Endothelial cell (in vitro differentiated cells): ENCODE measurements at regions not wholly inside any gene's neighbourhood (a gene's known extent, or its start where the extent isn't known, plus 50 kb on each side); places are given as distances from the start of the nearest gene placed in this dataset.

Experiments used
- DNase-seq: peaks from one replicate; pipeline ENCODE4 v3.0.0; 2021; ENCODE audit warnings: low spot score
- H3K27ac Mint-ChIP-seq: one replicate; pipeline ENCODE4 v1.8.0; 2021; ENCODE audit warnings: mixed read lengths, inconsistent platforms; ENCODE audit not compliant: unreplicated experiment
- H3K27me3 Mint-ChIP-seq: one replicate; pipeline ENCODE4 v1.8.0; 2021; ENCODE audit warnings: mild to moderate bottlenecking, moderate library complexity, mixed read lengths, inconsistent platforms; ENCODE audit not compliant: unreplicated experiment
- H3K36me3 Mint-ChIP-seq: one replicate; pipeline ENCODE4 v1.8.0; 2021; ENCODE audit warnings: mild to moderate bottlenecking, low read depth, mixed read lengths, inconsistent platforms; ENCODE audit not compliant: unreplicated experiment
- H3K4me1 Mint-ChIP-seq: one replicate; pipeline ENCODE4 v1.8.0; 2021; ENCODE audit warnings: mild to moderate bottlenecking, mixed read lengths, inconsistent platforms; ENCODE audit not compliant: unreplicated experiment
- H3K4me3 Mint-ChIP-seq: one replicate; pipeline ENCODE4 v1.8.0; 2021; ENCODE audit warnings: mild to moderate bottlenecking, mixed read lengths, inconsistent platforms; ENCODE audit not compliant: unreplicated experiment
- H3K9me3 Mint-ChIP-seq: one replicate; pipeline ENCODE4 v1.8.0; 2021; ENCODE audit warnings: mixed read lengths, inconsistent platforms; ENCODE audit not compliant: unreplicated experiment
- TF ChIP-seq, protein P1 (sequence below): fragments of 200-600 bp; sonication (generic); IDR thresholded peaks from one replicate; pipeline ENCODE4 v1.5.0; 2021; ENCODE audit warnings: antibody characterized with exemption; ENCODE audit not compliant: unreplicated experiment

DNA sequence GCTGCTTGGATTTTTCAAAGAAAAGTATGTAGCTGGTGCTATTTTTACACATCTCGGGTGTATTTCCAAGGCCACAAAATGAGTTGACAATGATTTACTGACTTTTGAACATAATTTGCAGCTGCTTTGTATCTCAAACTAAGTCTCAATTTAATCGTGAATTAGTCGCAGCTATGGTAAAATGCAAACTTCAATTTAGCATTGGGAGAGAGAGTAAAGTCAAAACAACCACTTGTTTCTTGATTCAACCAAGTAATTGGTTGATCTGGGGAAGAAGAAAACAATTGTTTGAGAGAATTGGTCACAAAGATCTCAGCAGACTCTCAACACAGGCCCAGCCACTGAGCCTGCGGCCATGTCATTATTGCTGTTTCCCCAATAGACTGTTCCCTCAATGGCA is 75.0 kb upstream of the DYRK2 start:
- Mint-ChIP-seq H3K27ac (no peak overlapping the region), H3K4me3 (no peak overlapping the region), H3K27me3 (no peaks in the 10 kb centered on the region), H3K36me3 (no peaks in the 10 kb centered on the region), H3K4me1 (peaks cover 5% of the 10 kb centered on the region), H3K9me3 (no peaks in the 10 kb centered on the region)
- no peak for DNase-seq
- TF ChIP-seq, protein P1, sequence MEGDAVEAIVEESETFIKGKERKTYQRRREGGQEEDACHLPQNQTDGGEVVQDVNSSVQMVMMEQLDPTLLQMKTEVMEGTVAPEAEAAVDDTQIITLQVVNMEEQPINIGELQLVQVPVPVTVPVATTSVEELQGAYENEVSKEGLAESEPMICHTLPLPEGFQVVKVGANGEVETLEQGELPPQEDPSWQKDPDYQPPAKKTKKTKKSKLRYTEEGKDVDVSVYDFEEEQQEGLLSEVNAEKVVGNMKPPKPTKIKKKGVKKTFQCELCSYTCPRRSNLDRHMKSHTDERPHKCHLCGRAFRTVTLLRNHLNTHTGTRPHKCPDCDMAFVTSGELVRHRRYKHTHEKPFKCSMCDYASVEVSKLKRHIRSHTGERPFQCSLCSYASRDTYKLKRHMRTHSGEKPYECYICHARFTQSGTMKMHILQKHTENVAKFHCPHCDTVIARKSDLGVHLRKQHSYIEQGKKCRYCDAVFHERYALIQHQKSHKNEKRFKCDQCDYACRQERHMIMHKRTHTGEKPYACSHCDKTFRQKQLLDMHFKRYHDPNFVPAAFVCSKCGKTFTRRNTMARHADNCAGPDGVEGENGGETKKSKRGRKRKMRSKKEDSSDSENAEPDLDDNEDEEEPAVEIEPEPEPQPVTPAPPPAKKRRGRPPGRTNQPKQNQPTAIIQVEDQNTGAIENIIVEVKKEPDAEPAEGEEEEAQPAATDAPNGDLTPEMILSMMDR, result no peak

DNA sequence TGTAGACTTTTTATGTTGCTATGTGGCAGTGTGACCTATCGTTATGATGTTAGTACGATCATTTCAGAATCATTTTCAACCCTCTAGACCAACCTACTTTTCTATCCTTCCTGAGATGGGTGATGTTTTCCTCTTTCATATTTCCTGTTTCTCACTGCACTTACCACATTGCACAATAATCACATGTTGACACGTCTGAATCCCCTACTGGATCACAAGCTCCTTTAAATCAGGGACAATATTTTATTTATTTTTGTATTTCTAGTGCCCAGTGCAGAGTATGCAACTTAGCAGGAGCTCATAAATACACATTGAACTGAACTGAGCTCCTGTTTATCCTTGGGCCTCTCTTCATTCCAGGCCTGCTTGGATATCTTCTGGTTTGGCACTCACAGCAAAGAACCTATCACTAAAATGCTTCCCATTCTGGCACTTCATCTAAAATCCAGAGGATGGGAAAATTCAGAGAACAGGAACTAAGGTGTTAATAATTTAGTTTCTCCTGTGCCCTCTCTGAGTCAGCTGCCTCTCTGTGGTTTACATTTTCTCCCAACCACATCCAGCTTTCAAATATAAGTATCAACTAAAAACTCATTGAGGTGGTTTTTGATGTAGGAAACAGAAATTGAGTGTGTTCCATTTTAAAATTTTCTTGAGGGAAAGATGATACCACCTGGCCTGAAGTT is 69.4 kb upstream of the DYRK2 start:
- TF ChIP-seq, protein P1, result no peak
- no peak for DNase-seq
- no peak overlapping the region for H3K4me3 Mint-ChIP-seq
- no peaks in the 10 kb centered on the region for H3K27me3 Mint-ChIP-seq
- H3K27ac Mint-ChIP-seq, result no peak overlapping the region
- H3K4me1 Mint-ChIP-seq, result no peaks in the 10 kb centered on the region
- H3K9me3 Mint-ChIP-seq, result no peaks in the 10 kb centered on the region
- H3K36me3 Mint-ChIP-seq, result no peaks in the 10 kb centered on the region

DNA sequence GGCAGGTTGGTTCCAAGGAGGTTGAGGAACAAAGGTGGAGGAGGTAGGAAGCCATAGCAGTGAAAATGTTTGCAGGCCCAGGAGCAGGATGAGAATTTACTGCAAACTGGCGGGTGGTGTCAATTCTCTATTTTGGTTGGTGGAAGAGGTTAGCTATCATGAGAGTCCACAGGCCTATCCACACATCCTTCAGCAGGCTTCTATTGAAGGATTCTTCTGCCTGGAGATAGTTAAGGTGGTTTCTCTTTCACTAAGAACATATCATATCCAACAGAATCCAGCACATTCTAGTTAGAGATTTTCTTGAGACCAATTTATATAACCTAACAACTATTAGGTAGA is 68.9 kb upstream of the DYRK2 start:
- H3K9me3 Mint-ChIP-seq, result no peaks in the 10 kb centered on the region
- TF ChIP-seq, protein P1, result no peak
- no peak overlapping the region for H3K4me3 Mint-ChIP-seq
- no peak overlapping the region for H3K27ac Mint-ChIP-seq
- no peaks in the 10 kb centered on the region for H3K27me3 Mint-ChIP-seq
- DNase-seq, result no peak
- H3K36me3 Mint-ChIP-seq, result no peaks in the 10 kb centered on the region
- H3K4me1 Mint-ChIP-seq, result no peaks in the 10 kb centered on the region

DNA sequence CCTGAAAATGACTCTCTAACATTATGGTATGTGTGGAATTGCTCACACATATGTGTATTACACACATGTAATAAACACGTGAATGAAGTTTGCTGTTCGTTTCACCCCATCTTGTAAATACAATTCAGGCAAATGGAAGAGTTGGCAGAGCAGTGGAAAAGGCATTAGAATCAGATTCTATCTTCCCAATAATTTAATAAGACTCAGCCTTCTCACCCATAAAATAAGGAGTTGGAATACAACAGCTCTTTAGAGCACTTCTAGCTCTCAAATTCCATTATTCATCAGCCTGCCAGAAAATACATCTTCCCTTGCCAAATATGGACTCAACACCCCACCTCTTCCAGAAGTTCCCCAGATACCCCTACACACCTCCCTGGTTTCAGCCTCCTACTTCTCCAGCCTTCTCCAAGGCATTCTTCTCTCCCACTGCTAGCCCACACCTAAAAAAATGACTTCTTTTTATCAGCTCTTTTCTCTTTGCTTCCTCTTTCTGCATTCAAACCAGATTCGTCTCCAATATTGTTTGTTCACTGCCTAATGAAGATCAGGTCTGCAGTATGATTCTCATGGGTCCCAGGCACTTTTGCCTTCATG is 66.2 kb upstream of the DYRK2 start:
- TF ChIP-seq, protein P1, result no peak
- Mint-ChIP-seq H3K9me3 (no peaks in the 10 kb centered on the region), H3K27ac (no peak overlapping the region), H3K27me3 (no peaks in the 10 kb centered on the region), H3K4me1 (peaks cover 5% of the 10 kb centered on the region), H3K4me3 (no peak overlapping the region), H3K36me3 (no peaks in the 10 kb centered on the region)
- DNase-seq, result no peak

DNA sequence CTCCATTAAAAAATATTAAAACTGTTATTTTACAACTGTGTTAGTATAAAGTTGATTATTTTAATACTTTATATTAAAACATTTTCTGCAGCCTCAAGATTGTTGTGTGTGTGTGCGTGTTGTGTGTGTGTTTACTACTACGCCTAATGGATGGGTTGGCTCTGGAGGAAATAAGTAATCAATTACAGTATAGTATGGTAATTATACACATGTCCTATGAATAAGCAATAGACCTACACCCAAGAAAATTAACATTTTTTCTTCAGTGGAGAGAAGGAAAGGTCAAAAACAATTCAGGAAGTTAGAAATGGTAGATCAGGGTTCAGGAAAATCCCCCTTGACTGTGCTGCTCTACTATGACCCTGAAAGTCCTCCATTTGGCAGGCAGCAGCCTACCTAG is 65.7 kb upstream of the DYRK2 start:
- H3K4me1 Mint-ChIP-seq, result peaks cover 7% of the 10 kb centered on the region
- TF ChIP-seq, protein P1, result no peak
- DNase-seq, result no peak
- no peaks in the 10 kb centered on the region for H3K9me3 Mint-ChIP-seq
- H3K27ac Mint-ChIP-seq, result no peak overlapping the region
- H3K36me3 Mint-ChIP-seq, result no peaks in the 10 kb centered on the region
- no peaks in the 10 kb centered on the region for H3K27me3 Mint-ChIP-seq
- no peak overlapping the region for H3K4me3 Mint-ChIP-seq
